Hepatocyte (in vitro differentiated cells): ENCODE measurements at regions not wholly inside any gene's neighbourhood (a gene's known extent, or its start where the extent isn't known, plus 50 kb on each side); places are given as distances from the start of the nearest gene placed in this dataset.

Experiments
- CTCF ChIP-seq: fragments of 200-600 bp; sonication (generic); IDR thresholded peaks from 2 replicates; pipeline ENCODE4 v1.5.1; 2016; ENCODE audit warnings: antibody characterized with exemption, mild to moderate bottlenecking; ENCODE audit not compliant: poor library complexity
- EZH2 ChIP-seq: fragments of 200-600 bp; sonication (generic); IDR thresholded peaks from 2 replicates; pipeline ENCODE4 v1.6.1; 2016; ENCODE audit warnings: antibody characterized with exemption, mild to moderate bottlenecking, borderline replicate concordance

- TF ChIP-seq CTCF (no peak), EZH2 (no peak)
These were observed 104.0 kb upstream of the MAN1A1 start for GRCh38 chr6:119453242-119454200.
